Activated naive CD4-positive, alpha-beta T cell treated with anti-CD3 and anti-CD28 coated beads, Interleukin-2, amount 50 U/mL, for 16 hours (primary cell): ENCODE measurements at regions not wholly inside any gene's neighbourhood (a gene's known extent, or its start where the extent isn't known, plus 50 kb on each side); places are given as distances from the start of the nearest gene placed in this dataset.

Experiments
- DNase-seq: peaks from one replicate; pipeline ENCODE4 v3.0.0-alpha.2; 2020

DNA sequence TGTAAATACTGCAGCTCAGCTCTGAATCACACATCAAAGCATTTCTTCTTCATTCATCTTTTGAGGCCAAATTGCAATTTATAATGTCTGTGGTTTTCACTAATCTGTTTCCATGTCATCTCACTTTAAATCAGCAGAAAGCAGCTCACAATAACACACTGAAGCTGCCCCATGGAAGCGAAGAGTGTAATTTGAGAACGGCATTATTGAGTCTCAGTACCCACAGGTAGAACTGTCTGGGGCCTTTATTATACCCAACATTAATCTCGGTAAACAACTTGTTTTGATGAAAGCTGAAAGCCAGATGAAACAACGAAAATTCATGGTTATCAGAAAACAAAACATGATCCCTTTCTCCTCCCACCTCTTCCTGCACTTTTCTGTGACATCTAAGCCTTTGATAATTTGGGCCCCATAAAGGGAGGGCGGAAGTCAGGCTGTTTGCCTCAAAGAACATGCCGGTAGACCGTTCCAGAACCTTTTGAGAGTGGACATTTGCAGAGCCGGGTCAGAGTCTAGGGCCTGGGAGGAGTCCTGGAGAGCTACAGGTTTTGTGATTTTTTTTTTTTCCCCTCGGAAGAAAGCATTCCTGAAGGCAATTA, 68.2 kb upstream of the SESN3 start:
- no peak for DNase-seq

DNA sequence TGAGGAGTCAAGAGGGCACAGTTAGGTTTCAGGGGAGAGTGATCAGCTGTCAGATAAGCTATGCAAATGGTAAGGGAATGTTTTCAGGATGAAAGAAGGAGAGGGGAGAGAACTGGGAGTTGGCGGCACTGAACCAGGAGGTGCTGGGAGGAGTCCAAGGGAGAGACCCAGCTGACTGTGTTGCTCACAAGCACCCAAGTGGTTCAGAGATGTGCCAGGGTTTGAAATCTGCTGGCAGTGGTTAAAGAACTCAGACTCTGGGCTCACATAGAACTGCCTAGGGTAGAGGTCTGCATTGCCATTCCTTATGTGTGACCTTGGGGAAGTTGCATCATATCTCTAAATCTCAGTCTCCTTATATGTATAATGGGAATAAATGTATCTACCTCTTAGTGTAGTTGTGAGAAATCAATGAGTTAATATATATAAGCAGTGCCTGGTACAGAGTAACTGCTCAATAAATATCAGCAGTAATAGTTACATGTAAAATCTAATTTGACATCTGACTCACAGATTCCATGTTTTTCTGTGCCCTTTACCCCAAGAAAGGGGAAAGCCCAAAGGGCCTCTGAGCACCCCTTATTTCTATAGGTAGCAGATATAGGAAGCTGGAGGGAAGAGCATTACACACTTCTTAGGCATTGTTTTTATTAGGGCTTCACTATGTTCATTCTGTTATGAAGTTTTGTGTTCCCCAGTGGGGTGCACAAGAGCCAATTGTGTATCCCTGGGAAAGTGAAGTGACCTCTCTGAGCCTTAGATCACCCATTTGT, 66.9 kb upstream of the SESN3 start:
- no peak for DNase-seq

DNA sequence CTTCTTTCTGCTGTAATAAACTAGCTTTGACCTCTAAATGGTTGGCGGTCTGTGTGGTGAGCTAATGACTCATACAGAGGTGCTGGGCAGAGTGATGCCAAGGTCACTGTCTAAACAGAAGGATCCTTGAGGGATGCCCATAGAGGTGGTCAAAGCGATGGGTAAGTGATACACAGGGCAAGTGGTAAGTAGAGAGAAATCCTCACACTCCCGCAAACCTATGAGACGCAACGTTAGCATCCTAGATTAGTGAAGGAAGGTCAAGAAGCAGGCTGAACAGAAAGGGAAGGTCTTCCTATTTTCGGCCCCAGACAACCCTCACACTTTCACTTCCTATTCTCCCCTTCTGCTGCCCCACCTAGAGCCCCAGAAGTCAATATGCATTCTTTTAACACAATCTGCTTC, 65.6 kb upstream of the SESN3 start:
- DNase-seq, result no peak

DNA sequence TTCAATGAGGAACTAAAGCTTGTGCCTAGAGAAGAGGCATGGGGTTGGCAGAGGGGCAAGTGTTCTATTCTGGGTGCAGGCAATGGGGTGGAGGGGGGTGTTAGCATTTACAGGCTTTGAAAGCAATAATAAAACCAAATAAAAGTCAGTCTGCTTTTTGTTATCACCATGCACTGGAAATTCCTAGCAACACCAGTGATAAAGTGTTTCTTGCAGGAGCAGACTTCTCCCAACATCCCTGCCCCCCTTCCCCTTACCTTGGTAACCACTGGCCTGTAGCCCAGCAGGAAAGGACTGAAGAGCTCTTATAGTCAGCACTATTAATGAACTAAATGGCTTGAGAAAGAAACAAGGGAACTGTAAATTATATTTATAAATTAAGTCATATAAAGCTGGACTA, 65.2 kb upstream of the SESN3 start:
- no peak for DNase-seq

DNA sequence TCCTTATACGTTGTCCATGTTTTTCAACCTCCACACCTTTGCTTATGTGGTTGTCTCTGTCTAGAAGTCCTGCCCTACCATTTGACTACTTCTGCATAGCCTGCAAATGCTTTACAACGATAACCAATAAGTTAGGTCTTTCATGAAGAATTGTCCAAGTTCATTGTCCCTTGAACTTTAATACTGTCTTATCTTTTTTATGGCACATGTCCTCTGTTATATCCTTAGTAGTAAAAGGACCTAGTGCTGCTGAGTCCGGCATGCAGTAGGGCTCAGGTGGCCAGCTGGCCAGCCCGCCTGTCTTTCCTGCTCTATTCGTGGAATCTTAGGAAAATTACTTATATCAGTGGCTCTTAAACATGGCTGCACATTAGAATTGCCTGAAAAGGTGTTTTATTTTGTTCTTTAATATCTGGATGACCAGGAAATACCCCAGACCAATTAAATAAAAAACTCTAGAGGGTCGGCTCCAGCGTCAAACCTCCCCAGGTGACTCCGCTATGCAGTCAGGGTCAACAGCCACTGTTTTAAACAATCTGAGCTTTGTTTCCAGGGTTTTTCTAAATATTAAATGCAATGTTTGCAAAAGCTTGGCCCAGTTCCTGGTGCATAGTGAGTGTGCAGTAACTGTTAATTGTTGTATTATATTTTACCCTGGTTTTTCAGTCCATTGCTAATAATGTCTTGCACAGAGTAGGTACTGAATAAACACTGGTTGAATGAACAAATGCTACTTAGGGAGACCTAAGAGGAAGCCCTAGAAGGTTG, 64.6 kb upstream of the SESN3 start:
- DNase-seq, result no peak

DNA sequence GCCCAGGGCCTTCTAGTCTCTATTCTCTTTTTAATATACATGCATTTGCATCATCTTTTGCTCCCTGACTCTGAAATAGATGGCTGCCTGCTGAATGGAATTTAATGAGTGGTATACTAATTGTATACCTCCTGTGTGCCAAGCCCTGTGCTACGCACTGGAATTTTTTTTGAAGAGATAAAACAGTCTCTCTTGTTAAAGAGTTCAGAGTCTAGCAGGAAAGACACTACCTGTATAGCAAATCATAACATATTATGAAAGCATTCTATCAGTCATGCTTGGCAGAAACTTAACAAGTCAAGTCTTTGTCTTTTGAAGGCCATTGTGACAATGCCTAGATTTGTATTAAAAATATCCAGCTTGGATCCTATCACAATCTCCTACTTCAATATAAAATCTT, 63.7 kb upstream of the SESN3 start:
- no peak for DNase-seq

DNA sequence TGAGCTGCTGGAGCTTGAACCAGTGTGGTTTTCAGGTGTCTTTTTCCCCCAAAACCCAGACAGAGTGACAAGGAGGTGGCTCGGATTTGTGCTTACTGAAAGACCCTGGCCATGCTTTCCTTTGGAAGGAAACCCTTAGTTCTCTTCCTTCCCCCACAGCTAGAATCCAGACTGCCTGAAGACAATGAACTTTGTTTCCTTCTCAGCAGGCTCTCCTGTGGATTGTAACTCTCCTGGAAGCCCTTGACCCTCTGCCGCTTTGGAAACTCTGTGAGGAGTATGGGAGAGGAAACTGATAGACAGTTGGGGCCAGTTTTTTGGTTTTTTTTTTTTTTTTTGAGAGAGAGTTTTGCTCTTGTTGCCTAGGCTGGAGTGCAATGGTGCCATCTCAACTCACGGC, 62.1 kb upstream of the SESN3 start:
- DNase-seq, result no peak

DNA sequence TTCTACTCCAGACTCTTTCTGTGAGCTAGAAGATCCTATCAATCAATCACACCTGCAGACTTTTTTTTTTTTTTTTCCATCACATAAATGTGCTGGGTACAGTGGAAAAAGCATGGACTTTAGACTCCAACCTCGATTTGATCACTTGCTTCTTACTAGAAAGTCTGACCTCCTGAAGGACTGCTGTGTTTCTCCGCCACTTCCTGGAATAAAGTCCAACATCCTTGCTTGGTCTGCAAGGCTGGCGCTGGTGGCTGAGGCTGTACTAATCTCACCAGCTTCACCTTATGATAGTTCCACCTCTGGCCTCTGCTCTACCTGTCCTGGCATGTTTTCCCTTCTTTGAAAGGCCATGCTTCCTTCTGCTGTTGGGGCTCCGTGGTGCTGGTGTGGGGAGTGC, 60.9 kb upstream of the SESN3 start:
- no peak for DNase-seq

DNA sequence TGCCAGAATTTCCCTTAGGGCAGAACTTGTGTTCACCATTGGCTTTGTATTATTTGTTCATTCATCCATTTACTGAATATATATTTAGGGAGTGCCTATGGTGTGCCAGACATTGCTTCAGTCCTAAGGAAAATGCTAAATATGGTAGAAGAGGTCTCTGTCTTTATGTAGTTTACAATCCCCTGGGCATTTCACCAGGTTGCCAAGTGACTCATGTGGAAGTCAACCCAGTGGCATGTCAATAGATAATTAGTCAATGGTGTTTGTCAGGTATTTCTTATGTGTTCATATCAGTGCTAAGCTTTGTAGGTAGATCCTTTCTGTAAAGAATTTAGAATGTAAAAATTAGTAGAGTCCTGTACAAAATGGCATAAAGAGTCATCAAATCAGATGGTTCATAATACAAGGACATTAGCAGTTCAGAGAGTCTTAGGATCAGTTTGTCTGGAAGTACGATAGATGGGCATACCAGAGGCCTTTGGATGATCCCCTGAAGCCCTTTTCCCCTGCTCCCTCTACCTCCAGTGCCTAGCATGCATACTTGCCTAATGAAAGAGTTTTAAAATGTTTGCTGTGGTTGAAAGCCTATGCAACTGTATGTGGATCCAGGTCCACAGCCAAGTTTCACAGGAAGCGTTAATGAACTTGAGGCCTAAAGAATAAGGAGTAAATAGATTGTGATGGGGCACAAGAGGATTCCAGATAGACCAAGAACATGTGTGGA, 58.5 kb upstream of the SESN3 start:
- DNase-seq, result no peak

DNA sequence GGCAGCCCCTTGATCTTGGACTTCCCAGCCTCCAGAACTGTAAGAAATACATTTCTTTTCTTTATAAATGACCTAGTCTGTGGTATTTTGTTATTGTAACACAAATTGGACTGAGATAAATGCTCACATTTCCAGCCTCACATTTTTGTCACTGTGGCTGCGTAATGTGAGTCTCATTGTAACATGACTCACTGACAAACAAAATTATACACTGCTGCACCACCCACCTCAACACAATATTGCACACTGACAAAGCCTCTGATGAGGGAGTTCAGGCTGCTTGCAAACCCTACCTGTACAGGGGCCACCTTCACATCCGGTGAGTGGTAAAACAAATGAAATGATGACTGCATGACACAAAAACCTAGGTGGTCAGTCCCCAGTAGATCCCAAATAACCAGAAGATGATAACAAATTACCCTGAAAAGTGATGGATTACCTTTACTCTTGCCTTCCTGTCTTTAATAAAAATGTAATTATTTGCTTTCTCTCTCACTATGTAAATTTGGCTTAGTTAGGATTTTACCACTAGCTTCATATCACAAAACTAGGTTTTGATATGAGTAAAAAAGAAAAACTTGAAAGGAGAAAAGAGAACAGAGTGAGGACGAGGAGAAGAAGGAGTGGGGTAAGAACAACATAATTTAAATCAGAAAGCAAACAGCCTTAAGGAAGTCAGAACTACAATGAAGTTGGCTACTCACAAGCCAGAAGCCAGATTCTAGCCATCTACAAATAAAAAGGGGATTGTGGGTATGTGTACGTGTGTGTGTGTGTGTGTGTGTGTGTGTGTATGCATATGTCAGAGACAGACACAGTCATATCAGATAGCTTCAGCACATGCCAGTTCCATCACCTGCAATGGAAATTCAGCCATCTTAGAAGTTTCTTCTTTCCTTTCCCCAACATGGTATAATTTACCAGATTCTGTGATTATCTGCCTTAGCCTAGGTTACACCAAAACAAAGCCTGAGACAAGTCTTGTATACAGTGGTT, 53.4 kb upstream of the SESN3 start:
- no peak for DNase-seq

DNA sequence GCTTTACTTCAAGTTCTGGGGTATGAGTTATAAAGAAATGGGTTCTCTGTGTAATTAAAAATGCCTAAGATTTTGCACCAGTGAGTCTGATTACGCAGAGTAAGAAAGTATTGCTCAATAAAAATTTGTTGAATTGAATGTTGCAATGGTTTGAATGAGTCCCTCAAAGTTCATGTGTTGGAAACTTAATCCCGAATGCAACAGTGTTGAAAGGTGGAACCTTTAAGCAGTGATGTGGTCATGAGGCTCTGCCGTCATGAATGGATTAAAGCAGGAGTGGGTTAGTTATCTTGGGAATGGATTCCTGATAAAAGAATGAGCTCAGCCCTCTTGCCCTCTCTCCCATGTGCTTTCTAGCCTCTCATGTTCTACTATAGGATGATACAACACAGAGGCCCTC, 52.6 kb upstream of the SESN3 start:
- no peak for DNase-seq

DNA sequence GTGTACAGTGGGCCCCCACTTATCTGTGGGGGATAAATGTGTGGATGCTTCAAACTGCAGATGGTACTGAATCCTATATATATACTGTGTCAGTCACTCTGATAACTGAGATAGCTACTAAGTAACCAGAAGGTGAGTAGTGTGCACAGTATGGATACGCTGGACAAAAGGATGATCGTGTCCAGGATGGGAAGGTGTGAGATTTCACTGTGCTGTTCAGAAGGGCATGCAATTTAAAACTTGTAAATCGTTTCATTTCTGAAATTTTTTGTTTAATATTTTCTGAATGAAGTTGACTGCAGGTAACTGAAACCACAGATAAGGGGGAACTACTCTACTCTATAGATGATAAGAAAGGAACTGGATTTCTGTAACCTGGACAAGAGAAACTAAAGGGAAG, 52.1 kb upstream of the SESN3 start:
- no peak for DNase-seq

DNA sequence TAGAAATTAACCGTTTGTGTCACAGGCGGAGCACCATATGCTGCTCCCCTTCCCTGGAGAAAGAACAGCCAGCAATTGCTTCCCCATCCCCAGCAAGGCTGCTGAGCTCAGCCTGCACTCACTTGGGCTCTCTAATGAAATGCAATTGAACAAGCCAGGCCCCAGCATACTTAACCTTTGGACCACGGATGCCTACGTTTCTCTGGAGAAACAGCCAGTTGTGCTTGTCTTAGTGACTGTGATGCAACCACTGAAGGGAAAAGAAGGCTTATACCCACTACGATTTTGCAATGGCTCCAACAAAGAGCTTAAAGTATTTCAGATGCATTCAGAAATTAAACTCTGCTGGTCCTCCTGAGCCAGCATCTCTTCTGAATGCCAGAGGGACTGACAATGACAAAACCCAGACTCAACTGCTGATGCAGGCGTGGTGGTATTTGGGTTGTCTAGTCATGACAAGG, 51.3 kb upstream of the SESN3 start:
- no peak for DNase-seq
